Psoas muscle (tissue), 7 donors: ENCODE measurements at regions not wholly inside any gene's neighbourhood (a gene's known extent, or its start where the extent isn't known, plus 50 kb on each side); places are given as distances from the start of the nearest gene placed in this dataset.
"Not testable (repeated sequence)": the region's sequence is repeated elsewhere in the genome, so short reads cannot be mapped to it uniquely, and the experiment has no call there.

Experiments
- ATAC-seq, 4 donors: fragments of 200-7000 bp; cut with Tn5 transposase; one replicate each; pipeline ENCODE4 v1.9.1; 2020; ENCODE audit warnings: moderate library complexity in 3 of 4, mild to moderate bottlenecking in 2 of 4
- DNase-seq, 2 donors: peaks; one replicate each; pipeline ENCODE4 v3.0.0-alpha.2; 2020
- H3K27ac ChIP-seq: fragments of 200-600 bp; one replicate; pipeline ENCODE4 v1.8.0; 2022
- H3K27me3 ChIP-seq, 3 donors: fragments of 200-600 bp in 1 of 3; one replicate each; pipeline versions ENCODE4 v1.6.1 to v1.8.0; 2013 to 2022; ENCODE audit warnings: low read length in 2 of 3, mild to moderate bottlenecking in 2 of 3, moderate library complexity in 1 of 3; ENCODE audit not compliant: insufficient read depth in 3 of 3
- H3K36me3 ChIP-seq, 2 donors: fragments of 200-600 bp in 1 of 2; one replicate each; pipeline versions ENCODE4 v1.6.1 to v1.8.0; 2013 to 2022; ENCODE audit warnings: low read depth in 1 of 2, mild to moderate bottlenecking in 1 of 2, moderate library complexity in 1 of 2; ENCODE audit not compliant: insufficient read depth in 1 of 2
- H3K4me1 ChIP-seq: fragments of 200-600 bp; one replicate; pipeline ENCODE4 v1.8.0; 2022
- H3K4me3 ChIP-seq: fragments of 200-600 bp; one replicate; pipeline ENCODE4 v1.8.0; 2022; ENCODE audit warnings: mild to moderate bottlenecking
- H3K9me3 ChIP-seq: fragments of 200-600 bp; one replicate; pipeline ENCODE4 v1.8.0; 2022
- WGBS, 3 donors: extraction: QIAGEN DNeasy Blood & Tissue Kit; methylation state at CpG; one replicate each; pipeline versions ENCODE4 v1.1.6 to v1.1.7; 2013; 5-methylcytosine and 5-hydroxymethylcytosine counted together
- intact Hi-C, 2 donors: fragments of 100-400 bp; cut with DNase I; formaldehyde crosslinking; loops; one replicate each; pipeline versions ENCODE4 v1.11.0 to v1.14.2; 2022
- TF ChIP-seq, protein P1 (sequence below): fragments of 200-600 bp; IDR thresholded peaks from one replicate; pipeline ENCODE4 v1.8.0; 2022; ENCODE audit warnings: antibody characterized with exemption
- donor health status: healthy with polysubstance abuse.
- donor health status: DM: no; HTN: no; CAD: no; lungs with moderate emphysema.
- donor health status: Bipolar disorder and iron deficiency.
- donor health status: healthy.
- donor health status: DM: yes; HTN: yes; CAD: no.
- donor health status: DM: no; HTN: no; CAD: no.
- donor health status: DM: yes; HTN: yes; CAD: no.

GRCh38 chr11:106568632-106569031 is 449.6 kb downstream of the GUCY1A2 start:
- no peak for ATAC-seq
- H3K27me3 ChIP-seq, result no peaks in the 10 kb centered on the region
- intact Hi-C loops, result no loop called here
- H3K4me1 ChIP-seq, result no peaks in the 10 kb centered on the region
- H3K9me3 ChIP-seq, result no peaks in the 10 kb centered on the region
- TF ChIP-seq, protein P1, sequence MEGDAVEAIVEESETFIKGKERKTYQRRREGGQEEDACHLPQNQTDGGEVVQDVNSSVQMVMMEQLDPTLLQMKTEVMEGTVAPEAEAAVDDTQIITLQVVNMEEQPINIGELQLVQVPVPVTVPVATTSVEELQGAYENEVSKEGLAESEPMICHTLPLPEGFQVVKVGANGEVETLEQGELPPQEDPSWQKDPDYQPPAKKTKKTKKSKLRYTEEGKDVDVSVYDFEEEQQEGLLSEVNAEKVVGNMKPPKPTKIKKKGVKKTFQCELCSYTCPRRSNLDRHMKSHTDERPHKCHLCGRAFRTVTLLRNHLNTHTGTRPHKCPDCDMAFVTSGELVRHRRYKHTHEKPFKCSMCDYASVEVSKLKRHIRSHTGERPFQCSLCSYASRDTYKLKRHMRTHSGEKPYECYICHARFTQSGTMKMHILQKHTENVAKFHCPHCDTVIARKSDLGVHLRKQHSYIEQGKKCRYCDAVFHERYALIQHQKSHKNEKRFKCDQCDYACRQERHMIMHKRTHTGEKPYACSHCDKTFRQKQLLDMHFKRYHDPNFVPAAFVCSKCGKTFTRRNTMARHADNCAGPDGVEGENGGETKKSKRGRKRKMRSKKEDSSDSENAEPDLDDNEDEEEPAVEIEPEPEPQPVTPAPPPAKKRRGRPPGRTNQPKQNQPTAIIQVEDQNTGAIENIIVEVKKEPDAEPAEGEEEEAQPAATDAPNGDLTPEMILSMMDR, result no peak
- no peaks in the 10 kb centered on the region for H3K36me3 ChIP-seq
- WGBS, 3 donors, result 90 to 94% (median 93%) methylated on average over 3 of the region's 3 CpGs
- no peak overlapping the region for H3K4me3 ChIP-seq
- no peak for DNase-seq
- no peak overlapping the region for H3K27ac ChIP-seq

DNA sequence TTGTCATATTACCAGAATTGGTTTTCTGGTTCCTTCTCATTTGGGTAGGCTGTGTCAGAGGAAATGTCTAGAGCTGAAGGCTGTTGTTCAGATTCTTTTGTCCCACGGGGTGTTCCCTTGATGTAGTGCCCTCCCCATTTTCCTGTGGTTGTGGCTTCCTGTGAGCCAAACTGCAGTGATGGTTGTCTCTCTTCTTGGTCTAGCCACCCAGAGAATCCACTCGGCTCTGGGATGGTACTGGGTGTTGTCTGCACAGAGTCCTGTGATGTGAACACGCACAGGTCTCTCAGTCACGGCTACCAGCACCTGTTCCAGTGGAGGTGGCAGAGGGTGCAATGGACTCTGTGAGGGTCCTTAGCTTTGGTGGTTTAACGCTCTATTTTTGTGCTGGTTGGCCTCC is 440.9 kb downstream of the GUCY1A2 start:
- H3K4me1 ChIP-seq, H3K27me3 ChIP-seq, ATAC-seq, DNase-seq, H3K27ac ChIP-seq, H3K9me3 ChIP-seq, H3K36me3 ChIP-seq, intact Hi-C loops, H3K4me3 ChIP-seq: not testable (repeated sequence)
- WGBS, 3 donors, result 89 to 91% (median 90%) methylated on average over 5 of the region's 5 CpGs

DNA sequence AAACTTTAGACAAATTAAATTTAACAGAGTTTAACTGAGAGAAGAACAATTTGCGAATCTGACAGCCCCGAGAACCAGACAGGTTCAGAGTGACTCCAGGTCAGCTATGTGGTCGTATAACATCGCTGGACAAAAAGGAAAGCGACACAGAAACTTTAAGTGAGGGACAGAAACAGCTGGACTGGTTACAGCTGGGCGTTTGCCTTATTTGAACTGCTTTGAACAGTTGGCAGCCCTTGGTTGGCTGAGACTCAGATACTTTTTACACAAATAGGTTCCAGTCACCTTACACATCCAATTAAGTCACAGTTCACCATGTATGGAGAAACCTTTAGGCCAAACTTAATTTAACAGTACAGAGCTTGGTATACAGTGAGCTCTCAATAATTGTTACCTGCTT is 436.9 kb downstream of the GUCY1A2 start:
- Histone ChIP-seq H3K27me3 (no peaks in the 10 kb centered on the region), H3K27ac (no peak overlapping the region), H3K4me3 (no peak overlapping the region), H3K36me3 (no peaks in the 10 kb centered on the region), H3K4me1 (no peaks in the 10 kb centered on the region), H3K9me3 (peaks cover 5% of the 10 kb centered on the region)
- WGBS, 3 donors, result 23 to 37% (median 26%) methylated on average over 6 of the region's 6 CpGs
- DNase-seq, result no peak
- TF ChIP-seq, protein P1, result no peak
- intact Hi-C loops, result no loop called here
- ATAC-seq, result no peak

DNA sequence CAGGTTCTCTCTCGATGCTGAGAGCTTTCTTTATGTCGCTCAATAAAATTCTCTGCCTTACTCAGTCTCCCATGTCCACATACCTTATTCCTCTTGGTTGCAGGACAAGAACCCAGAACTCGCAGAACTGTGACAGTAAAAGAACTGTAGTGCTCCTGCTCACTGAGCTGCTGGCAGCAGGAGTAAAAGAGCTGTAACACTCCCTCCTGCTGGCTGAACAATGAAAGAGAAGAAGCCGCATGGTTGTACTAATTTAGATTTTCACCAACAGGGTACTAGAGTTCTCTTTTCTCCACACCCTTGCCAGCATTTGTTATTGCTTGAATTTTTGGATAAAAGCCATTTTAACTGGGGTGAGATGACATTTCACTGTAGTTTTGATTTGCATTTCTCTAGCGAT is 433.2 kb downstream of the GUCY1A2 start:
- Histone ChIP-seq H3K9me3 (no peaks in the 10 kb centered on the region), H3K27me3 (no peaks in the 10 kb centered on the region), H3K4me3 (no peak overlapping the region), H3K27ac (no peak overlapping the region), H3K36me3 (no peaks in the 10 kb centered on the region), H3K4me1 (no peaks in the 10 kb centered on the region)
- intact Hi-C loops, result no loop called here
- no peak for DNase-seq
- ATAC-seq, result no peak
- TF ChIP-seq, protein P1, result no peak
- 84 to 92% (median 90%) methylated on average over 5 of the region's 5 CpGs for WGBS, 3 donors

DNA sequence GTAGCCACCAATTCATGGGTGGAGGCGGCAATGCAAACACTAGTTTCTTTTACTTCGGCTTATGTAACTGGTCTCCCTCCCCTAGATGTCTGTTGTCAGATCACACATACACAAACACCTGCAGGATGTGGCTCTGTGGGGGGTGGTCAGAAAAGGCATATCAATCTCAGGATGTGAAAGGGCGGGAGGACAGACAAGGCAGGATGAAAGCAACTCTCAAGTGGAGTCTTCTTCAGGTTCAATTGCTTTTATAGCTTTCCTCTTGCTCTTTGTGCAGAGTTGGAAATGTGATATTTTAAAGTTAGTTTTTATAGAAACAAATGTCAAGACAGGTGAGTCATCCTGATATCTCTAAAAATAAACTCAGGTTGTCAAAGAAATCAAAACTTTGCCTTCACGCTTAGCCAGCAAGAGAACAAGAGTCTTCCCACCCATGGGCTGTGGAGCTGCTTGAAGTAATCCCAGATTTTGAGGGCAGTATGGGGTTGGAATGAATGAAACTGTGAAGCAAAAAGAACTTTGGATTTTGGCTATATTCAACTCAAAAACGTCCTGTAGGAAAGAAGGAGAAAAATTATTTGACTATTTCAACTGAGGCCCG is 423.4 kb downstream of the GUCY1A2 start:
- ATAC-seq (no peak), DNase-seq (no peak)
- H3K4me1 ChIP-seq, result no peaks in the 10 kb centered on the region
- intact Hi-C loops, result no loop called here
- TF ChIP-seq, protein P1, result no peak
- no peak overlapping the region for H3K4me3 ChIP-seq
- no peak overlapping the region for H3K27ac ChIP-seq
- no peaks in the 10 kb centered on the region for H3K27me3 ChIP-seq
- no peaks in the 10 kb centered on the region for H3K36me3 ChIP-seq
- no peaks in the 10 kb centered on the region for H3K9me3 ChIP-seq
- 75 to 80% (median 78%) methylated on average over 6 of the region's 6 CpGs for WGBS, 3 donors
